Transverse colon (tissue), 4 donors: ENCODE measurements at regions not wholly inside any gene's neighbourhood (a gene's known extent, or its start where the extent isn't known, plus 50 kb on each side); places are given as distances from the start of the nearest gene placed in this dataset.

Source experiments
- CTCF ChIP-seq, 5 experiments: fragments of 200-600 bp in 3 of 5; fragments of 450-650 bp in 2 of 5; sonication (generic) in 3 of 5; IDR thresholded peaks; 1 replicate in 2 of 5; 2 replicates in 3 of 5; pipeline ENCODE4 v1.5.1; 2016 to 2017; ENCODE audit warnings: antibody characterized with exemption in 5 of 5, inconsistent platforms in 3 of 5, mild to moderate bottlenecking in 2 of 5, moderate library complexity in 1 of 5
- EP300 ChIP-seq: sonication (generic); formaldehyde crosslinking; IDR thresholded peaks from one replicate; pipeline ENCODE4 v1.6.1; 2017; ENCODE audit warnings: antibody characterized with exemption, low read depth
- POLR2AphosphoS5 ChIP-seq, 3 donors: sonication (generic); formaldehyde crosslinking; IDR thresholded peaks; one replicate each; pipeline ENCODE4 v1.6.1; 2016; ENCODE audit warnings: antibody characterized with exemption in 3 of 3

DNA sequence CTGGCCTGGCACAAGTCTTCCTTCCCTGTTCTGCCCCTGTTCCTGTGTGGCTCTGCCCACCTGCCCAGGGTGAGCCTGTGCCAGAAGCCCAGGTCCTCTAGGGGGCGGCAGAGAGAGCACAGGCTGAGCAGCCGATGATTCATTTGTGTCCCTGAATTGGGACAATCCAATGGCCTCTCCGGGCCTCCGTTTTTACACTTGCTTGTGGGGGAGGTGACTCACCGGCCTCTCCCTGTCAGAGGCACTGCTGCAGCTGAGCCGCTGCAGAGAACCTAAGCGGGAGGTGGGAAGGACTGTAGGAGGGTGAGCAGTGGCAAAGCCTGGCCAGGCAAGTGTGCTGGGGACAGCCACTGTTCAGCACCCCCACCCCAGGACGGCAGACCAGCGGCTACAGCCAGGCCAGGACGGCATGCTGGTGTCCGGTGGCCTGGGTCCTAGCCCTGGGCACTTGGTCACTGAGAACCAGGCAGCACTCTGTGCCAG lies 65.2 kb upstream of the LMO1 start:
- TF ChIP-seq POLR2AphosphoS5 (IDR thresholded peaks at IDR 0.05) (no peak), CTCF (IDR thresholded peaks at IDR 0.05) (peak; percentile 51 to 76 (median 70)), EP300 (no peak)
